ENCODE measurements at regions not wholly inside any gene's neighbourhood (a gene's known extent, or its start where the extent isn't known, plus 50 kb on each side); places are given as distances from the start of the nearest gene placed in this dataset.
A peak's percentile ranks its signal among the peaks of the same experiment; 100 is the strongest.

GRCh38 chr2:37809525-37809924, 115.6 kb upstream of the RMDN2 start:
- TF ChIP-seq POLR2A (IDR thresholded peaks at IDR 0.05) (no peak), POLR2AphosphoS5 (IDR thresholded peaks at IDR 0.05) (no peak)
- TF ChIP-seq, protein P1, sequence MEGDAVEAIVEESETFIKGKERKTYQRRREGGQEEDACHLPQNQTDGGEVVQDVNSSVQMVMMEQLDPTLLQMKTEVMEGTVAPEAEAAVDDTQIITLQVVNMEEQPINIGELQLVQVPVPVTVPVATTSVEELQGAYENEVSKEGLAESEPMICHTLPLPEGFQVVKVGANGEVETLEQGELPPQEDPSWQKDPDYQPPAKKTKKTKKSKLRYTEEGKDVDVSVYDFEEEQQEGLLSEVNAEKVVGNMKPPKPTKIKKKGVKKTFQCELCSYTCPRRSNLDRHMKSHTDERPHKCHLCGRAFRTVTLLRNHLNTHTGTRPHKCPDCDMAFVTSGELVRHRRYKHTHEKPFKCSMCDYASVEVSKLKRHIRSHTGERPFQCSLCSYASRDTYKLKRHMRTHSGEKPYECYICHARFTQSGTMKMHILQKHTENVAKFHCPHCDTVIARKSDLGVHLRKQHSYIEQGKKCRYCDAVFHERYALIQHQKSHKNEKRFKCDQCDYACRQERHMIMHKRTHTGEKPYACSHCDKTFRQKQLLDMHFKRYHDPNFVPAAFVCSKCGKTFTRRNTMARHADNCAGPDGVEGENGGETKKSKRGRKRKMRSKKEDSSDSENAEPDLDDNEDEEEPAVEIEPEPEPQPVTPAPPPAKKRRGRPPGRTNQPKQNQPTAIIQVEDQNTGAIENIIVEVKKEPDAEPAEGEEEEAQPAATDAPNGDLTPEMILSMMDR (IDR thresholded peaks at IDR 0.05) = peak in 2 of 3 donors; percentile 22 to 25
- no peak for DNase-seq (ENCODE audit: low spot score in 2 of 2)
- H3K36me3 ChIP-seq = no peaks in the 10 kb centered on the region
- no peaks in the 10 kb centered on the region for H3K4me1 ChIP-seq
- H3K27ac ChIP-seq = no peak overlapping the region
- intact Hi-C loops (cut with DNase I; ENCODE audit: low total_unique reads) = no loop called here
- H3K9me3 ChIP-seq = no peaks in the 10 kb centered on the region
- H3K4me3 ChIP-seq = no peak overlapping the region
- H3K27me3 ChIP-seq = no peaks in the 10 kb centered on the region

- Histone ChIP-seq H3K27ac (no peak overlapping the region), H3K4me1 (no peaks in the 10 kb centered on the region), H3K9me3 (no peaks in the 10 kb centered on the region), H3K27me3 (no peaks in the 10 kb centered on the region), H3K4me3 (no peak overlapping the region), H3K36me3 (no peaks in the 10 kb centered on the region)
- DNase-seq (ENCODE audit: low spot score in 2 of 2) = no peak
- TF ChIP-seq, protein P1 (IDR thresholded peaks at IDR 0.05) = no peak
- TF ChIP-seq POLR2A (IDR thresholded peaks at IDR 0.05) (no peak), POLR2AphosphoS5 (IDR thresholded peaks at IDR 0.05) (no peak)
- intact Hi-C loops (cut with DNase I; ENCODE audit: low total_unique reads) = no loop called here
Measured at GRCh38 chr2:37809931-37810570, 115.0 kb upstream of the RMDN2 start.

- Histone ChIP-seq H3K36me3 (no peaks in the 10 kb centered on the region), H3K27ac (no peak overlapping the region), H3K4me3 (no peak overlapping the region), H3K27me3 (no peaks in the 10 kb centered on the region), H3K9me3 (no peaks in the 10 kb centered on the region), H3K4me1 (no peaks in the 10 kb centered on the region)
- TF ChIP-seq POLR2A (IDR thresholded peaks at IDR 0.05) (no peak), POLR2AphosphoS5 (IDR thresholded peaks at IDR 0.05) (no peak)
- TF ChIP-seq, protein P1 (IDR thresholded peaks at IDR 0.05) = no peak
- DNase-seq (ENCODE audit: low spot score in 2 of 2) = no peak
- intact Hi-C loops (cut with DNase I; ENCODE audit: low total_unique reads) = no loop called here
Measured at GRCh38 chr2:37812414-37812813, 112.7 kb upstream of the RMDN2 start.

- TF ChIP-seq, protein P1 (IDR thresholded peaks at IDR 0.05) = no peak
- TF ChIP-seq POLR2AphosphoS5 (IDR thresholded peaks at IDR 0.05) (no peak), POLR2A (IDR thresholded peaks at IDR 0.05) (no peak)
- H3K4me3 ChIP-seq = no peak overlapping the region
- H3K27ac ChIP-seq = no peak overlapping the region
- no peaks in the 10 kb centered on the region for H3K36me3 ChIP-seq
- H3K9me3 ChIP-seq = no peaks in the 10 kb centered on the region
- intact Hi-C loops (cut with DNase I; ENCODE audit: low total_unique reads) = no loop called here
- no peaks in the 10 kb centered on the region for H3K27me3 ChIP-seq
- DNase-seq (ENCODE audit: low spot score in 2 of 2) = no peak
- H3K4me1 ChIP-seq = no peaks in the 10 kb centered on the region
Measured at GRCh38 chr2:37812941-37813730, 112.0 kb upstream of the RMDN2 start.

DNA sequence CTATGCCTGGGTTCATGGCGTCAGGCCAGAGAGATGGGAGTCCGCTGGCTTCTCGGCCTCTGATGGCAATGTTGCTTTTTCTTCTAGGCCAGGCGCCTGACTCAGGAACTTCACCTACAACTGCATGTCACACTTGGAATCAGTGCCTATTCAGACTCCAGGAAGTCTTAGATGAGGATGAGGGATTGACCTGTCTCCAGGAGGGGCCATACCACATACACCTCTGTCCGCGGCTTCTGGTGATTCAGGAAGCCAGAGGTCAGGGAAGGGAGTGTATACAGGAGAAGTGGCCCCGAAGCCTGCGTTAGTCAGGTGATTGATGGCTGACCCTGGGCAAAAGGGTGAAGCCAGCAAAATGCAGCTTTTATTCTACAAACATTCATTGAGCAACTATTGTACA, 109.1 kb upstream of the RMDN2 start:
- Histone ChIP-seq H3K36me3 (no peaks in the 10 kb centered on the region), H3K9me3 (peaks cover 0 to 7% of the 10 kb centered on the region in 2 donors), H3K27ac (no peak overlapping the region), H3K27me3 (no peaks in the 10 kb centered on the region), H3K4me1 (no peaks in the 10 kb centered on the region), H3K4me3 (no peak overlapping the region)
- intact Hi-C loops (cut with DNase I; ENCODE audit: low total_unique reads) = no loop called here
- no peak for DNase-seq (ENCODE audit: low spot score in 2 of 2)
- TF ChIP-seq POLR2A (IDR thresholded peaks at IDR 0.05) = no peak
- no peak for TF ChIP-seq POLR2AphosphoS5 (IDR thresholded peaks at IDR 0.05)
- TF ChIP-seq, protein P1 (IDR thresholded peaks at IDR 0.05) = no peak
